ENCODE measurements at regions not wholly inside any gene's neighbourhood (a gene's known extent, or its start where the extent isn't known, plus 50 kb on each side); places are given as distances from the start of the nearest gene placed in this dataset.

GRCh38 chr10:78247821-78248220, 214.2 kb downstream of the RPS24 start:
- Histone ChIP-seq H2AFZ (ENCODE audit: low read depth) (no peak overlapping the region), H3K36me3 (replicated peaks in 1 of 2; ENCODE audit: control insufficient read depth in 1 of 2, insufficient read depth in 2 of 2, low read length in 1 of 2) (no peaks in the 10 kb centered on the region), H3K27ac (ENCODE audit: low read depth in 2 of 2, low read length in 1 of 2) (no peak overlapping the region), H3K4me2 (no peak overlapping the region), H3F3A (replicated peaks; ENCODE audit: insufficient read depth) (no peaks in the 10 kb centered on the region), H3K4me3 (ENCODE audit: low read depth in 2 of 2, low read length in 1 of 2) (no peak overlapping the region), H3K79me2 (ENCODE audit: insufficient read depth) (no peaks in the 10 kb centered on the region), H3K27me3 (ENCODE audit: insufficient read depth) (no peaks in the 10 kb centered on the region), H3K4me1 (ENCODE audit: control insufficient read depth in 1 of 2, insufficient read depth in 2 of 2, low read depth in 1 of 2, low read length in 1 of 2) (peaks cover 0 to 3% of the 10 kb centered on the region in 2 experiments; a peak in 1 of 4 replicates), H3K9ac (no peak overlapping the region), H3K9me2 (no peaks in the 10 kb centered on the region), H4K20me1 (ENCODE audit: insufficient read depth) (no peaks in the 10 kb centered on the region), H3K9me3 (no peaks in the 10 kb centered on the region)
- DNase-seq: no peak
- TF ChIP-seq TCF12 (IDR thresholded peaks at IDR 0.05): no peak
- no peak for TF ChIP-seq YY1 (IDR thresholded peaks at IDR 0.05; ENCODE audit: low read depth)
- no peak for TF ChIP-seq CHD2 (IDR thresholded peaks at IDR 0.05; ENCODE audit: low read length, partially characterized antibody)
- TF ChIP-seq RAD21 (IDR thresholded peaks at IDR 0.05; ENCODE audit: low read length): no peak
- TF ChIP-seq PBX3 (IDR thresholded peaks at IDR 0.05): no peak
- no peak for TF ChIP-seq USF2 (IDR thresholded peaks at IDR 0.05; ENCODE audit: borderline replicate concordance, low read depth, low read length)
- TF ChIP-seq MEF2A (IDR thresholded peaks at IDR 0.05; ENCODE audit: borderline replicate concordance, low read depth): no peak
- TF ChIP-seq, protein P1, sequence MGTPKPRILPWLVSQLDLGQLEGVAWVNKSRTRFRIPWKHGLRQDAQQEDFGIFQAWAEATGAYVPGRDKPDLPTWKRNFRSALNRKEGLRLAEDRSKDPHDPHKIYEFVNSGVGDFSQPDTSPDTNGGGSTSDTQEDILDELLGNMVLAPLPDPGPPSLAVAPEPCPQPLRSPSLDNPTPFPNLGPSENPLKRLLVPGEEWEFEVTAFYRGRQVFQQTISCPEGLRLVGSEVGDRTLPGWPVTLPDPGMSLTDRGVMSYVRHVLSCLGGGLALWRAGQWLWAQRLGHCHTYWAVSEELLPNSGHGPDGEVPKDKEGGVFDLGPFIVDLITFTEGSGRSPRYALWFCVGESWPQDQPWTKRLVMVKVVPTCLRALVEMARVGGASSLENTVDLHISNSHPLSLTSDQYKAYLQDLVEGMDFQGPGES (IDR thresholded peaks at IDR 0.05; ENCODE audit: low read depth, low read length): no peak
- TF ChIP-seq, protein P2, sequence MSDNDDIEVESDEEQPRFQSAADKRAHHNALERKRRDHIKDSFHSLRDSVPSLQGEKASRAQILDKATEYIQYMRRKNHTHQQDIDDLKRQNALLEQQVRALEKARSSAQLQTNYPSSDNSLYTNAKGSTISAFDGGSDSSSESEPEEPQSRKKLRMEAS (IDR thresholded peaks at IDR 0.05; ENCODE audit: low read depth): no peak
- TF ChIP-seq GATA2 (CRISPR knock-in tag; IDR thresholded peaks at IDR 0.05): no peak
- TF ChIP-seq REST (IDR thresholded peaks at IDR 0.05; ENCODE audit: low read depth, low read length): no peak
- TF ChIP-seq POLR2AphosphoS5 (IDR thresholded peaks at IDR 0.05; ENCODE audit: low read depth, low read length): no peak
- 88% methylated on average over 1 of the region's 1 CpG for WGBS (ENCODE audit: low lambda C conversion rate)
- POLR2A ChIA-PET: no interaction called here
- CTCF ChIA-PET: interaction anchor here (0.7 to 1.6 kb wide), 4 partner anchors 13 to 30 kb away, joined by 3 to 4 read pairs (median 4); no protein-coding TSS in a partner anchor
